ENCODE measurements at regions not wholly inside any gene's neighbourhood (a gene's known extent, or its start where the extent isn't known, plus 50 kb on each side); places are given as distances from the start of the nearest gene placed in this dataset.

- H3K9me3 ChIP-seq (ENCODE audit: low read length), result no peaks in the 10 kb centered on the region
- no peak for TF ChIP-seq EZH2 (IDR thresholded peaks at IDR 0.05; ENCODE audit: borderline replicate concordance, insufficient read depth, low read length, poor library complexity, severe bottlenecking)
- TF ChIP-seq TAF1 (IDR thresholded peaks at IDR 0.05; ENCODE audit: low read depth), result no peak
- no peak for TF ChIP-seq CTCF (IDR thresholded peaks at IDR 0.05; ENCODE audit: poor library complexity, severe bottlenecking)
- TF ChIP-seq, protein P1, sequence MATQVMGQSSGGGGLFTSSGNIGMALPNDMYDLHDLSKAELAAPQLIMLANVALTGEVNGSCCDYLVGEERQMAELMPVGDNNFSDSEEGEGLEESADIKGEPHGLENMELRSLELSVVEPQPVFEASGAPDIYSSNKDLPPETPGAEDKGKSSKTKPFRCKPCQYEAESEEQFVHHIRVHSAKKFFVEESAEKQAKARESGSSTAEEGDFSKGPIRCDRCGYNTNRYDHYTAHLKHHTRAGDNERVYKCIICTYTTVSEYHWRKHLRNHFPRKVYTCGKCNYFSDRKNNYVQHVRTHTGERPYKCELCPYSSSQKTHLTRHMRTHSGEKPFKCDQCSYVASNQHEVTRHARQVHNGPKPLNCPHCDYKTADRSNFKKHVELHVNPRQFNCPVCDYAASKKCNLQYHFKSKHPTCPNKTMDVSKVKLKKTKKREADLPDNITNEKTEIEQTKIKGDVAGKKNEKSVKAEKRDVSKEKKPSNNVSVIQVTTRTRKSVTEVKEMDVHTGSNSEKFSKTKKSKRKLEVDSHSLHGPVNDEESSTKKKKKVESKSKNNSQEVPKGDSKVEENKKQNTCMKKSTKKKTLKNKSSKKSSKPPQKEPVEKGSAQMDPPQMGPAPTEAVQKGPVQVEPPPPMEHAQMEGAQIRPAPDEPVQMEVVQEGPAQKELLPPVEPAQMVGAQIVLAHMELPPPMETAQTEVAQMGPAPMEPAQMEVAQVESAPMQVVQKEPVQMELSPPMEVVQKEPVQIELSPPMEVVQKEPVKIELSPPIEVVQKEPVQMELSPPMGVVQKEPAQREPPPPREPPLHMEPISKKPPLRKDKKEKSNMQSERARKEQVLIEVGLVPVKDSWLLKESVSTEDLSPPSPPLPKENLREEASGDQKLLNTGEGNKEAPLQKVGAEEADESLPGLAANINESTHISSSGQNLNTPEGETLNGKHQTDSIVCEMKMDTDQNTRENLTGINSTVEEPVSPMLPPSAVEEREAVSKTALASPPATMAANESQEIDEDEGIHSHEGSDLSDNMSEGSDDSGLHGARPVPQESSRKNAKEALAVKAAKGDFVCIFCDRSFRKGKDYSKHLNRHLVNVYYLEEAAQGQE (IDR thresholded peaks at IDR 0.05; ENCODE audit: borderline replicate concordance), result no peak
- H3K4me3 ChIP-seq (ENCODE audit: low read length), result no peak overlapping the region
- no peaks in the 10 kb centered on the region for H3K27me3 ChIP-seq (ENCODE audit: insufficient read depth, low read depth, low read length)
- H3K27ac ChIP-seq (ENCODE audit: low read length), result no peak overlapping the region
- no peaks in the 10 kb centered on the region for H3F3A ChIP-seq (ENCODE audit: insufficient read depth, low read length, poor library complexity, severe bottlenecking)
- no peaks in the 10 kb centered on the region for H4K20me1 ChIP-seq (ENCODE audit: insufficient read depth)
- H3K9ac ChIP-seq (ENCODE audit: low read length), result no peak overlapping the region
- H2AFZ ChIP-seq (ENCODE audit: low read depth, low read length), result no peak overlapping the region
- no peak overlapping the region for H3K4me2 ChIP-seq (ENCODE audit: low read length)
- H3K9me2 ChIP-seq (ENCODE audit: insufficient read depth, low read length), result no peaks in the 10 kb centered on the region
- no peaks in the 10 kb centered on the region for H3K79me2 ChIP-seq (replicated peaks; ENCODE audit: insufficient read depth, low read length)
- H3K36me3 ChIP-seq (ENCODE audit: insufficient read depth, low read length), result no peaks in the 10 kb centered on the region
Measured at GRCh38 chr5:117943541-117943940, 1044.8 kb downstream of the DTWD2 start.

- Histone ChIP-seq H3K9me2 (ENCODE audit: insufficient read depth, low read length) (no peaks in the 10 kb centered on the region), H3K27ac (ENCODE audit: low read length) (no peak overlapping the region), H3K9me3 (ENCODE audit: low read length) (no peaks in the 10 kb centered on the region), H3F3A (ENCODE audit: insufficient read depth, low read length, poor library complexity, severe bottlenecking) (no peaks in the 10 kb centered on the region), H2AFZ (ENCODE audit: low read depth, low read length) (no peak overlapping the region), H3K27me3 (ENCODE audit: insufficient read depth, low read depth, low read length) (no peaks in the 10 kb centered on the region), H3K9ac (ENCODE audit: low read length) (no peak overlapping the region), H3K4me2 (ENCODE audit: low read length) (no peak overlapping the region), H4K20me1 (ENCODE audit: insufficient read depth) (no peaks in the 10 kb centered on the region), H3K79me2 (replicated peaks; ENCODE audit: insufficient read depth, low read length) (no peaks in the 10 kb centered on the region), H3K4me3 (ENCODE audit: low read length) (no peak overlapping the region), H3K36me3 (ENCODE audit: insufficient read depth, low read length) (no peaks in the 10 kb centered on the region)
- TF ChIP-seq SMC3 (conservative IDR thresholded peaks at IDR 0.05; ENCODE audit: poor library complexity), result no peak
- TF ChIP-seq, protein P1 (IDR thresholded peaks at IDR 0.05; ENCODE audit: borderline replicate concordance), result no peak
- no peak for TF ChIP-seq EZH2 (IDR thresholded peaks at IDR 0.05; ENCODE audit: borderline replicate concordance, insufficient read depth, low read length, poor library complexity, severe bottlenecking)
- no peak for TF ChIP-seq TAF1 (IDR thresholded peaks at IDR 0.05; ENCODE audit: low read depth)
- TF ChIP-seq CTCF (IDR thresholded peaks at IDR 0.05; ENCODE audit: poor library complexity, severe bottlenecking), result no peak
- no peak for TF ChIP-seq EP300 (conservative IDR thresholded peaks at IDR 0.05; ENCODE audit: poor library complexity, severe bottlenecking)
- TF ChIP-seq MXI1 (conservative IDR thresholded peaks at IDR 0.05; ENCODE audit: poor library complexity, severe bottlenecking), result no peak
- no peak for TF ChIP-seq RAD21 (conservative IDR thresholded peaks at IDR 0.05)
- TF ChIP-seq POLR2AphosphoS5 (IDR thresholded peaks at IDR 0.05), result no peak
Measured at GRCh38 chr5:117942861-117943519, 1045.4 kb downstream of the DTWD2 start.
